HepG2 (cell line): ENCODE measurements at regions not wholly inside any gene's neighbourhood (a gene's known extent, or its start where the extent isn't known, plus 50 kb on each side); places are given as distances from the start of the nearest gene placed in this dataset.

Experiments used
- ATAC-seq: fragments of 200-7000 bp; cut with Tn5 transposase; 3 replicates; pipeline ENCODE4 v1.9.1; 2020; ENCODE audit warnings: mild to moderate bottlenecking, moderate library complexity
- BruUV-seq: library from RNA; stranded (reverse); fragments of 400-500 nt; replicated peaks from 2 replicates; lab custom pipeline; 2021; lab: Mats Ljungman, UMichigan
- CTCF ChIA-PET: fragments of 300-600 bp; formaldehyde crosslinking; extraction: SDS; loops from one replicate; lab custom pipeline; 2021; ENCODE audit warnings: low total read pairs, inconsistent platforms, low intra/inter-chr PET ratio; lab: Yijun Ruan, JAX
- POLR2A ChIA-PET: fragments of 350-600 bp; sonication (Branson Sonifier 250); formaldehyde crosslinking; loops from one replicate; lab custom pipeline; 2020; ENCODE audit warnings: antibody characterized with exemption, inconsistent platforms; lab: Yijun Ruan, JAX
- DNase-seq: peaks from one replicate; pipeline ENCODE4 v3.0.0-alpha.2; 2015; ENCODE audit warnings: low spot score
- FAIRE-seq: peaks from 3 replicates; lab custom pipeline; 2011; peaks lifted over from hg19 to GRCh38; lab: Jason Lieb, UNC
- H2AFZ ChIP-seq: one replicate; pipeline ENCODE4 v1.6.1; 2011; ENCODE audit warnings: low read length, inconsistent platforms
- H3K27ac ChIP-seq: fragments of 300-600 bp; 3 replicates; pipeline ENCODE4 v1.8.0; 2011; ENCODE audit warnings: mixed run types, mild to moderate bottlenecking, mixed read lengths, low read length, inconsistent platforms; ENCODE audit not compliant: insufficient read depth; ENCODE audit errors: extremely low read length
- H3K27me3 ChIP-seq, 2 experiments: fragments of 200-600 bp in 1 of 2; 2 replicates in 1 of 2; 3 replicates in 1 of 2; pipeline versions ENCODE4 v1.6.0 to v1.8.0; 2011; ENCODE audit warnings: low read length in 2 of 2, mild to moderate bottlenecking in 2 of 2, moderate library complexity in 2 of 2, inconsistent platforms in 1 of 2; ENCODE audit not compliant: insufficient read depth in 2 of 2, control insufficient read depth in 1 of 2
- H3K36me3 ChIP-seq, 2 experiments: fragments of 200-600 bp in 1 of 2; replicated peaks in 1 of 2; 2 replicates in 1 of 2; 3 replicates in 1 of 2; pipeline versions ENCODE4 v1.5.1 to v1.8.0; 2011; ENCODE audit warnings: low read length in 2 of 2, inconsistent platforms in 1 of 2; ENCODE audit not compliant: insufficient read depth in 2 of 2, control insufficient read depth in 1 of 2
- H3K4me1 ChIP-seq: 2 replicates; pipeline ENCODE4 v1.5.1; 2012; ENCODE audit warnings: low read length, inconsistent platforms; ENCODE audit not compliant: insufficient read depth
- H3K4me2 ChIP-seq: 2 replicates; pipeline ENCODE4 v1.6.0; 2011; ENCODE audit warnings: low read depth, low read length, inconsistent platforms
- H3K4me3 ChIP-seq, 3 experiments: fragments of 200-600 bp in 1 of 3; sonication (generic), shearing (Covaris generic) in 1 of 3; replicated peaks in 1 of 3; 2 replicates each; pipeline ENCODE4 v1.5.1; 2011 to 2016; ENCODE audit warnings: low read length in 3 of 3, inconsistent platforms in 2 of 3, low read depth in 2 of 3, mild to moderate bottlenecking in 2 of 3, control low read depth in 1 of 3, mixed read lengths in 1 of 3; ENCODE audit not compliant: insufficient read depth in 1 of 3
- H3K79me2 ChIP-seq: one replicate; pipeline ENCODE4 v1.6.1; 2011; ENCODE audit warnings: low read length, inconsistent platforms; ENCODE audit not compliant: insufficient read depth
- H3K9ac ChIP-seq: 2 replicates; pipeline ENCODE4 v1.6.0; 2011; ENCODE audit warnings: mild to moderate bottlenecking, low read depth, low read length, inconsistent platforms; ENCODE audit not compliant: insufficient read depth
- H3K9me3 ChIP-seq: 2 replicates; pipeline ENCODE4 v1.5.1; 2012; ENCODE audit warnings: mild to moderate bottlenecking, low read length
- H4K20me1 ChIP-seq: 2 replicates; pipeline ENCODE4 v1.6.0; 2011; ENCODE audit warnings: inconsistent platforms, mild to moderate bottlenecking, low read length, moderate library complexity; ENCODE audit not compliant: insufficient read depth
- ATF1 ChIP-seq: IDR thresholded peaks from 2 replicates; pipeline ENCODE4 v1.6.1; 2016; ENCODE audit warnings: mild to moderate bottlenecking, control low read depth
- CTCF ChIP-seq: sonication (generic); formaldehyde crosslinking; IDR thresholded peaks from 2 replicates; pipeline ENCODE4 v1.5.0; 2020; ENCODE audit warnings: mild to moderate bottlenecking, missing genetic modification reagents, moderate library complexity
- KMT2B ChIP-seq: IDR thresholded peaks from 2 replicates; pipeline ENCODE4 v1.6.1; 2016; ENCODE audit warnings: missing genetic modification reagents, missing compliant biosample characterization
- RFX1 ChIP-seq: fragments of 450-650 bp; IDR thresholded peaks from 2 replicates; pipeline ENCODE4 v1.6.1; 2017
- RFX3 ChIP-seq: IDR thresholded peaks from 2 replicates; pipeline ENCODE4 v1.6.1; 2016; ENCODE audit warnings: missing biosample characterization, missing genetic modification reagents
- ZNF713 ChIP-seq: sonication (generic); formaldehyde crosslinking; IDR thresholded peaks from 2 replicates; pipeline ENCODE4 v1.4.0; 2020; ENCODE audit warnings: mild to moderate bottlenecking, missing genetic modification reagents
- WGBS: methylation state at CpG from one replicate; pipeline ENCODE4 v1.1.6; 2017; ENCODE audit warnings: low lambda C conversion rate; 5-methylcytosine and 5-hydroxymethylcytosine counted together
- in situ Hi-C: cut with HindIII; loops from 2 replicates; pipeline ENCODE4 v1.10.0; 2017; ENCODE audit warnings: low pct_unique_long_range_greater_than_20kb; ENCODE audit not compliant: extremely low pct_ligation_motif_present
- intact Hi-C: fragments of 100-400 bp; cut with micrococcal nuclease; formaldehyde crosslinking; loops from one replicate; pipeline ENCODE4 v1.10.0; 2022; ENCODE audit not compliant: unreplicated experiment

- no peak for TF ChIP-seq CTCF (CRISPR knock-in tag)
These were observed 2136.2 kb upstream of the CELF4 start (continued) for GRCh38 chr18:39701839-39702238.

- peak; percentile 39; the same call in 1 of the 2 replicates for TF ChIP-seq RFX1
- TF ChIP-seq ZNF713 (CRISPR knock-in tag), result no peak
- TF ChIP-seq RFX3 (CRISPR knock-in tag), result peak; percentile 38; the same call in 1 of the 2 replicates
- TF ChIP-seq KMT2B (CRISPR knock-in tag), result 0 out of 2 replicates have a peak, but pooled peaks have one; percentile 14
- 0 out of 2 replicates have a peak, but pooled peaks have one; percentile 6 for TF ChIP-seq ATF1 (CRISPR knock-in tag)
- Histone ChIP-seq H4K20me1 (no peaks in the 10 kb centered on the region), H3K27ac (no peak overlapping the region), H2AFZ (no peak overlapping the region), H3K4me3 (no peak overlapping the region), H3K4me2 (no peak overlapping the region), H3K4me1 (peaks cover 19% of the 10 kb centered on the region), H3K27me3 (no peaks in the 10 kb centered on the region), H3K9me3 (no peaks in the 10 kb centered on the region), H3K9ac (no peak overlapping the region), H3K79me2 (no peaks in the 10 kb centered on the region), H3K36me3 (no peaks in the 10 kb centered on the region)
- POLR2A ChIA-PET, result no interaction called here
- CTCF ChIA-PET, result no interaction called here
- DNase-seq (no peak), FAIRE-seq (no peak), ATAC-seq (no peak)
- in situ Hi-C loops (no loop called here), intact Hi-C loops (no loop called here)
- BruUV-seq, result no TSS peak
- WGBS, result 97% methylated on average over 4 of the region's 4 CpGs
These were observed 2135.6 kb upstream of the CELF4 start for GRCh38 chr18:39701055-39701783.
